Hepatocyte (in vitro differentiated cells): ENCODE measurements at regions not wholly inside any gene's neighbourhood (a gene's known extent, or its start where the extent isn't known, plus 50 kb on each side); places are given as distances from the start of the nearest gene placed in this dataset.

ENCODE experiments used
- EZH2 ChIP-seq: fragments of 200-600 bp; sonication (generic); IDR thresholded peaks from 2 replicates; pipeline ENCODE4 v1.6.1; 2016; ENCODE audit warnings: antibody characterized with exemption, mild to moderate bottlenecking, borderline replicate concordance
- TF ChIP-seq, protein P1 (sequence below): fragments of 200-600 bp; sonication (generic); IDR thresholded peaks from 2 replicates; pipeline ENCODE4 v1.5.1; 2016; ENCODE audit warnings: antibody characterized with exemption, mild to moderate bottlenecking; ENCODE audit not compliant: poor library complexity

DNA sequence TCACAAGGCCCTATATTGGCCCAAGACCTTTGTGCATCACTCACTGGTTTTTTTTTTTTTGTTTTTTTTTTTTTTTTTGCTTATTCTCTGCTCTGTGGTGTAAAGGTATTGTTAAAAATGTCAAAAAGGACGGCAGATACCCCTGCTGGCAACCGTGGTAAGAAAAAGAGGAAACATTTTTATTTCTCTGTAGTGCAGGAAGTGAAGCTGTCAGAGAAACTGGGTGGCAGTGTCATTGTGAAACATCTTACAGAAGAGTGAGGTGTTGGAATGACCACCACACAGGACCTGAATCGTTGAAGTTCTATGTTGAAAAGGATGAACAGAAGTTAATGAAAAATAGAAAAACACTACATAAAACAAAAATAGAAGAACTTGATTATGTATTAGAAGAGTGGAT is 346.4 kb downstream of the FGF9 start:
- TF ChIP-seq, protein P1, sequence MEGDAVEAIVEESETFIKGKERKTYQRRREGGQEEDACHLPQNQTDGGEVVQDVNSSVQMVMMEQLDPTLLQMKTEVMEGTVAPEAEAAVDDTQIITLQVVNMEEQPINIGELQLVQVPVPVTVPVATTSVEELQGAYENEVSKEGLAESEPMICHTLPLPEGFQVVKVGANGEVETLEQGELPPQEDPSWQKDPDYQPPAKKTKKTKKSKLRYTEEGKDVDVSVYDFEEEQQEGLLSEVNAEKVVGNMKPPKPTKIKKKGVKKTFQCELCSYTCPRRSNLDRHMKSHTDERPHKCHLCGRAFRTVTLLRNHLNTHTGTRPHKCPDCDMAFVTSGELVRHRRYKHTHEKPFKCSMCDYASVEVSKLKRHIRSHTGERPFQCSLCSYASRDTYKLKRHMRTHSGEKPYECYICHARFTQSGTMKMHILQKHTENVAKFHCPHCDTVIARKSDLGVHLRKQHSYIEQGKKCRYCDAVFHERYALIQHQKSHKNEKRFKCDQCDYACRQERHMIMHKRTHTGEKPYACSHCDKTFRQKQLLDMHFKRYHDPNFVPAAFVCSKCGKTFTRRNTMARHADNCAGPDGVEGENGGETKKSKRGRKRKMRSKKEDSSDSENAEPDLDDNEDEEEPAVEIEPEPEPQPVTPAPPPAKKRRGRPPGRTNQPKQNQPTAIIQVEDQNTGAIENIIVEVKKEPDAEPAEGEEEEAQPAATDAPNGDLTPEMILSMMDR, result no peak
- TF ChIP-seq EZH2, result no peak
